Rectal smooth muscle tissue (tissue), 1 donor: ENCODE measurements at regions not wholly inside any gene's neighbourhood (a gene's known extent, or its start where the extent isn't known, plus 50 kb on each side); places are given as distances from the start of the nearest gene placed in this dataset.

Experiments
- H3K27ac ChIP-seq: one replicate; pipeline ENCODE4 v1.7.0; 2013; ENCODE audit warnings: low read depth, low read length, inconsistent platforms
- H3K27me3 ChIP-seq: one replicate; pipeline ENCODE4 v1.7.0; 2013; ENCODE audit warnings: low read length; ENCODE audit not compliant: control insufficient read depth, insufficient read depth
- H3K36me3 ChIP-seq: one replicate; pipeline ENCODE4 v1.7.0; 2013; ENCODE audit warnings: low read length; ENCODE audit not compliant: control insufficient read depth, insufficient read depth
- H3K4me1 ChIP-seq: one replicate; pipeline ENCODE4 v1.7.0; 2013; ENCODE audit warnings: low read length; ENCODE audit not compliant: control insufficient read depth, insufficient read depth
- H3K4me3 ChIP-seq: one replicate; pipeline ENCODE4 v1.7.0; 2013; ENCODE audit warnings: low read length
- H3K9ac ChIP-seq: one replicate; pipeline ENCODE4 v1.7.0; 2013; ENCODE audit warnings: low read length

DNA sequence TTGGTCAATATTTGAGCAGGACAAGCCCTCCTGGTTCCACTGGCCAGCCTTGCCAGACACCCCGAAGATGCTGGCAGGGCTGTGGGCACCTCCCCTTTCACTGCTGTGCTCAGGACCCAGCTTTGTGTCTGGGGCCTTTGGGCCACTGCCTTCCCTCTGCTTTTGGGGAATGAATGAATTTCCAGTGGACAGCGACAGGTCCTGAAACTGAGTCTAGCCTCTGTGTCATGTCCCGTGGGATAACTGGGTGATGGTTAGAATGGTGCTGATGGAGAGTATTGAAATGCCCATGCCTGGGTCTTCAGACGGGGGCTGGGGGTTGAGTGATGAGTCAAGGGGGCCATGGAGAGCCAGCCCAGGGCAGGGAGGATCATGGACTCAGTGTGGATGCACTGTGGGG, 135.8 kb downstream of the FOXL1 start:
- peaks cover 4% of the 10 kb centered on the region for H3K27me3 ChIP-seq

DNA sequence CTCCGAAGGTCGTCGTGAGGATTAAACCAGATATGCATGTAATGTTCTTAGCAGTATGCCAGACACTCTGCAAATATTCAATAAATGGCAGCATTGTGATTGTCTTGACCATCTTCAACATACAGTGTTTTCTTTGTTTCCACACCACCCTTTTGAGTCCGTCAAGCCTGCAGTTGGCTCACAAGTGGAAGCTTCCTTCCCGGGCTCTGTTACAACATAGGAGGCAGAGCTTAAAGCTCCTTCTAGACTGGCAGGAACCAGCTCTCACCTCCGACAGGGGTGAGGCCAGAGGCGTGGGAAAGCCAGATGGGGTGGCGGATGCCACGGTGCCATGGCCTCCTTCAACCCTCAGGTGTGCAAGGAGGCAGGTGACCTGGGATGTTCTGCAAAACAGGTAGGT, 138.3 kb downstream of the FOXL1 start:
- H3K4me3 ChIP-seq = no peak overlapping the region
- no peaks in the 10 kb centered on the region for H3K36me3 ChIP-seq
- H3K4me1 ChIP-seq = no peaks in the 10 kb centered on the region
- no peak overlapping the region for H3K9ac ChIP-seq
- H3K27ac ChIP-seq = no peak overlapping the region
- no peaks in the 10 kb centered on the region for H3K27me3 ChIP-seq

More for the DNA sequence above, 135.8 kb downstream of the FOXL1 start:
- no peaks in the 10 kb centered on the region for H3K4me1 ChIP-seq
- no peaks in the 10 kb centered on the region for H3K36me3 ChIP-seq
- no peak overlapping the region for H3K9ac ChIP-seq
- H3K27ac ChIP-seq = no peak overlapping the region
- no peak overlapping the region for H3K4me3 ChIP-seq

DNA sequence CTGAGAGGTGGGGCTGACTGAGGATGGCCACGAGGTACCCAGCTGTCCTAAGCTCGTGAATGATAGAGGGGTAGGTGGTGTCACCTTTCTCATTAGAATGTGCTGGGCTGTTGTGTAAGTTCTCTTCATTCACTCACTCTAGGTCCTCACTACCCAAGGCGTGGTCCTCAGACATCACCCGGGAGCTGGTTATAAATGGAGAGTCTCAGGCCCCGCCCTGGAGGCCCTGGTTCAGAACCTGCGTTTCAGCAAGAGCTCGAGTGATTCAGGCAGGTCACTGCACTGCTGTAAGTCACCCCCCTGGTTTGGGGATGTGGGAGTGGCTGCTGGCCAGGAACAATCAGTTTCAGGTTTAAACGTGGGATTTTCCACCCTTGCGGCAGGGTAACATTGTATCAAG, 139.8 kb downstream of the FOXL1 start:
- Histone ChIP-seq H3K27me3 (no peaks in the 10 kb centered on the region), H3K4me1 (no peaks in the 10 kb centered on the region), H3K4me3 (no peak overlapping the region), H3K27ac (no peak overlapping the region), H3K9ac (no peak overlapping the region), H3K36me3 (no peaks in the 10 kb centered on the region)

GRCh38 chr16:86722970-86723369, 144.6 kb downstream of the FOXL1 start:
- H3K4me1 ChIP-seq = no peaks in the 10 kb centered on the region
- no peaks in the 10 kb centered on the region for H3K36me3 ChIP-seq
- no peak overlapping the region for H3K4me3 ChIP-seq
- no peaks in the 10 kb centered on the region for H3K27me3 ChIP-seq
- H3K27ac ChIP-seq = no peak overlapping the region
- H3K9ac ChIP-seq = no peak overlapping the region

DNA sequence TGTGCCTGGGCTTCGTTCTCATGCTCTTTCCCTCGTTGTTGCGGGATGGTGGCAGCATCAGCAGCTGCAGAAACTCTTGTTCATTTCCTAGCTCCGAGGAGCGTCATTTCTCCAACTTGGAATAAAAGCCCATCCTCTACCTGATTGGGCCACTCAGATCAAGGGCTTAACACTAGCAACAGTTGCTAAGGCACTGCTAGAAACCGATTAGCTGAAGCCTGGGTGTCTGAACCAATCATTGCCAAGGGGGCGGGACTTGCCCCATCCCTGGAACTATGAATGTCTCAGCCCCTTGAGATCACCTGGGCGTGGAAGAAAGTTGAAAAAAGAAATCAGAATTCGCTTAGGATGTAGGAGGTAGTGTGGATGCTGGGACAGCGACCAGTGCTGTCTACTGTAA, 145.3 kb downstream of the FOXL1 start:
- Histone ChIP-seq H3K9ac (no peak overlapping the region), H3K27me3 (no peaks in the 10 kb centered on the region), H3K27ac (no peak overlapping the region), H3K36me3 (no peaks in the 10 kb centered on the region), H3K4me1 (no peaks in the 10 kb centered on the region), H3K4me3 (no peak overlapping the region)

DNA sequence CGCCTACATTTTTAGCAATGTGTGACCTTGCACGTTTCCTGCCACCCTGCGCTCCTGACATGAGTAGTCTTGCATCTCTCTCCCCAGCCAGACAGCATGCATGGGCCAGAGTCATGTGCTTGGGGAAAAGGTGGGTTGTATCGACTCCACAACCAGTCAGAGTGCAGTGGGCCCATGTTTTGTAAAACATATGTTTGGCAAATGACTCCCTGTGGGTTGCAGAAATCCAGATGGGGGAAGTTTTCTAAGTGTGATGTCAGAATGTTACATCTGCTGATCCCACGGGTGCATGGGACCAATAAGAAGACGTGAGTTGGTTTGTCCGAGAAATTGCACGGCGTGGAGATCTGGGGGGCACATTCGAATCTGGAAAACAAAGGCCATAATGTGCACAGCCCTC, 147.1 kb downstream of the FOXL1 start:
- Histone ChIP-seq H3K27ac (no peak overlapping the region), H3K4me3 (no peak overlapping the region), H3K36me3 (no peaks in the 10 kb centered on the region), H3K9ac (no peak overlapping the region), H3K4me1 (no peaks in the 10 kb centered on the region), H3K27me3 (no peaks in the 10 kb centered on the region)

- Histone ChIP-seq H3K9ac (no peak overlapping the region), H3K4me3 (no peak overlapping the region), H3K27me3 (no peaks in the 10 kb centered on the region), H3K27ac (no peak overlapping the region), H3K4me1 (no peaks in the 10 kb centered on the region), H3K36me3 (no peaks in the 10 kb centered on the region)
Observed at GRCh38 chr16:86726340-86726739, 148.0 kb downstream of the FOXL1 start.

- Histone ChIP-seq H3K36me3 (no peaks in the 10 kb centered on the region), H3K27ac (no peak overlapping the region), H3K27me3 (no peaks in the 10 kb centered on the region), H3K4me1 (no peaks in the 10 kb centered on the region), H3K9ac (no peak overlapping the region), H3K4me3 (no peak overlapping the region)
Observed at GRCh38 chr16:86727131-86727530, 148.8 kb downstream of the FOXL1 start.

DNA sequence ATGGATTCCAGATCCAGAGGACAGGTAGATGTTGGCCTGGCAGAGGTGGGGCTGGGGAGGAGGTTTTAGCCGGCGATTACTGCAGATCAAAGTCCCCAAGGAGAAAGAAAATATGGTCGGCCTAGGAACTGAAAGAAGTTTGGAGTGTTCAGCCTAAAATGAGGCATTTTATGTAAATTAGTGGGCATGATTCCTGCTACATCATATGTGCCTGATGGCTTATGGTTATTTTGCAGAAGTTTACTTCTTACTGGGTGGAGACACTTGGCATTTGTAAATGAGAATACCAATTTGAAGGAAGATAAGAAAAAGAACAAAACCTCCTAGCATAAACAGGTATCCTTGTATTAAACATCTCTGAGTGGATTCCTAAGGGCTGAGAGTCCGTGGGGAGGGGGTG, 149.3 kb downstream of the FOXL1 start:
- Histone ChIP-seq H3K4me3 (no peak overlapping the region), H3K4me1 (no peaks in the 10 kb centered on the region), H3K27ac (no peak overlapping the region), H3K9ac (no peak overlapping the region), H3K36me3 (no peaks in the 10 kb centered on the region), H3K27me3 (no peaks in the 10 kb centered on the region)

DNA sequence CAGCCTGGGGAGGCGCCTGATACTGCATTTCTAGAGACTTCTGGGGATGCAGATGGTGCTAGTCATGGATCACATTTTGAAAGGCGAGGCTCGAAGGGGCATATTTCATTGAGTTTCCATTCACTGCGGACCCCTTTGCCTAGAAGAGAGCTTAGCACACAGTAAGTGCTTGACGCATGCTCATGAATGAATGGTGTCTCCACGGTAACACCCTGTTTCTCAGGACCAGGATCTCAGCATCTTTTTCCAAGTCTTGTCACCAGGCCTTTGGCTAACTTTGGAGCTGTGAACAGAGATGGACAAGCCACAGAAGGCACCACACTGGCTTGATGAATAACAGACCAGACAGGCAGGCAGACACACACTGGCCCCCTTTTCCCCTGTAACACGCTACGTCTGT, 151.3 kb downstream of the FOXL1 start:
- Histone ChIP-seq H3K27ac (no peak overlapping the region), H3K4me1 (no peaks in the 10 kb centered on the region), H3K9ac (no peak overlapping the region), H3K27me3 (no peaks in the 10 kb centered on the region), H3K4me3 (no peak overlapping the region), H3K36me3 (no peaks in the 10 kb centered on the region)

GRCh38 chr16:86730086-86730485, 151.7 kb downstream of the FOXL1 start:
- Histone ChIP-seq H3K27me3 (no peaks in the 10 kb centered on the region), H3K27ac (no peak overlapping the region), H3K4me3 (no peak overlapping the region), H3K36me3 (no peaks in the 10 kb centered on the region), H3K9ac (no peak overlapping the region), H3K4me1 (no peaks in the 10 kb centered on the region)

GRCh38 chr16:86730597-86730996, 152.2 kb downstream of the FOXL1 start:
- Histone ChIP-seq H3K36me3 (no peaks in the 10 kb centered on the region), H3K27ac (no peak overlapping the region), H3K4me3 (no peak overlapping the region), H3K4me1 (no peaks in the 10 kb centered on the region), H3K27me3 (no peaks in the 10 kb centered on the region), H3K9ac (no peak overlapping the region)

- Histone ChIP-seq H3K4me1 (no peaks in the 10 kb centered on the region), H3K9ac (no peak overlapping the region), H3K27ac (no peak overlapping the region), H3K36me3 (no peaks in the 10 kb centered on the region), H3K4me3 (no peak overlapping the region), H3K27me3 (no peaks in the 10 kb centered on the region)
Observed at GRCh38 chr16:86732621-86733295, 154.4 kb downstream of the FOXL1 start.
